ENCODE measurements at regions not wholly inside any gene's neighbourhood (a gene's known extent, or its start where the extent isn't known, plus 50 kb on each side); places are given as distances from the start of the nearest gene placed in this dataset.

DNA sequence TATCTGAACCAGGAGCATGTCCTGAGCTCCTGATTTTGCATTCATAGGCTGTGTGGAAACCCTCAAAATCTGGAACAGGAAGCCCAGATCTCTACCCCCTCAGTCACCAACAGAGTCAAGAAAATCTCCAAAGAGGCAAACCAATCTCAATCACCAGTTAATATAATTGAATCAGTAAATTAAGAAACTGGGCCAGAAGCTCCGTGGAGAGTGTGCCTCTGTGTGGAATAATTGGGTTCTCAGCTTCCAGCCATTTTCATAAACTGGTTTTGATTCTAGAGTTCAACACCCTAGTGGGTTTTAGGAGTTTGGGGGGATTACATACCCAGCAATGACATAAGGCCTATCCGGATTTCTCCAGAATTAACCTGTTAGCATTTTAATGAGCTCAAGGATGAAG lies 362.9 kb downstream of the IRX2 start:
- TF ChIP-seq, protein P1, sequence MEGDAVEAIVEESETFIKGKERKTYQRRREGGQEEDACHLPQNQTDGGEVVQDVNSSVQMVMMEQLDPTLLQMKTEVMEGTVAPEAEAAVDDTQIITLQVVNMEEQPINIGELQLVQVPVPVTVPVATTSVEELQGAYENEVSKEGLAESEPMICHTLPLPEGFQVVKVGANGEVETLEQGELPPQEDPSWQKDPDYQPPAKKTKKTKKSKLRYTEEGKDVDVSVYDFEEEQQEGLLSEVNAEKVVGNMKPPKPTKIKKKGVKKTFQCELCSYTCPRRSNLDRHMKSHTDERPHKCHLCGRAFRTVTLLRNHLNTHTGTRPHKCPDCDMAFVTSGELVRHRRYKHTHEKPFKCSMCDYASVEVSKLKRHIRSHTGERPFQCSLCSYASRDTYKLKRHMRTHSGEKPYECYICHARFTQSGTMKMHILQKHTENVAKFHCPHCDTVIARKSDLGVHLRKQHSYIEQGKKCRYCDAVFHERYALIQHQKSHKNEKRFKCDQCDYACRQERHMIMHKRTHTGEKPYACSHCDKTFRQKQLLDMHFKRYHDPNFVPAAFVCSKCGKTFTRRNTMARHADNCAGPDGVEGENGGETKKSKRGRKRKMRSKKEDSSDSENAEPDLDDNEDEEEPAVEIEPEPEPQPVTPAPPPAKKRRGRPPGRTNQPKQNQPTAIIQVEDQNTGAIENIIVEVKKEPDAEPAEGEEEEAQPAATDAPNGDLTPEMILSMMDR (conservative IDR thresholded peaks at IDR 0.05; ENCODE audit: low read depth, low read length) = no peak
- no peak for TF ChIP-seq EZH2phosphoT487 (IDR thresholded peaks at IDR 0.05; ENCODE audit: borderline replicate concordance, low read length)
